ENCODE measurements at regions not wholly inside any gene's neighbourhood (a gene's known extent, or its start where the extent isn't known, plus 50 kb on each side); places are given as distances from the start of the nearest gene placed in this dataset.
"Not testable (repeated sequence)": the region's sequence is repeated elsewhere in the genome, so short reads cannot be mapped to it uniquely, and the experiment has no call there.

- intact Hi-C loops (cut with DNase I); ATAC-seq; DNase-seq (ENCODE audit: low spot score): not testable (repeated sequence)
Measured at GRCh38 chr2:203626247-203626646, 80.2 kb upstream of the CD28 start.

GRCh38 chr2:203626952-203627681 lies 79.3 kb upstream of the CD28 start:
- intact Hi-C loops (cut with DNase I), result no loop called here
- ATAC-seq, result peak; percentile 91

DNA sequence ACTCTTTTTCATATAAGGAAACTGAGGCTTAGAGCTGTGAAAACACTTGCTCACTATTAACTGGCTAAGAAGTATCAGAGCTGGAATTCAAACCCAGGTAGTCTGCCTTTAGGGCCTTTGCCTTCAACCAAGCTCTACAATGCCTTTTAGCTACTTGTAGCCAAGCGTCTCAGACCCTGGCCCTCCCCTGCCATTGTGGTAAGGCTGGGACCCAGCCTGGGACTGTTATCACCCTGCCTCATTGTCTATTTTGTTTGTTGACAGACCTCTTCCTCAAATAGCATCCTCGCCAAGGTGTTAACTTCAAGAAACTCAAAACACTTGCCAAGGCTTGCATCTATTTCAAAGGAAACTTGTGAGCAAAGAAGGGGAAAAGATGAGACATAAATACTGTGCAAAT lies 76.7 kb upstream of the CD28 start:
- DNase-seq (ENCODE audit: low spot score) (no peak), ATAC-seq (no peak)
- intact Hi-C loops (cut with DNase I), result no loop called here

More at GRCh38 chr2:203626952-203627681, 79.3 kb upstream of the CD28 start:
- DNase-seq (ENCODE audit: low spot score), result no peak

GRCh38 chr2:203631068-203631757 lies 75.2 kb upstream of the CD28 start:
- ATAC-seq (no peak), DNase-seq (ENCODE audit: low spot score) (no peak)
- intact Hi-C loops (cut with DNase I), result no loop called here

DNA sequence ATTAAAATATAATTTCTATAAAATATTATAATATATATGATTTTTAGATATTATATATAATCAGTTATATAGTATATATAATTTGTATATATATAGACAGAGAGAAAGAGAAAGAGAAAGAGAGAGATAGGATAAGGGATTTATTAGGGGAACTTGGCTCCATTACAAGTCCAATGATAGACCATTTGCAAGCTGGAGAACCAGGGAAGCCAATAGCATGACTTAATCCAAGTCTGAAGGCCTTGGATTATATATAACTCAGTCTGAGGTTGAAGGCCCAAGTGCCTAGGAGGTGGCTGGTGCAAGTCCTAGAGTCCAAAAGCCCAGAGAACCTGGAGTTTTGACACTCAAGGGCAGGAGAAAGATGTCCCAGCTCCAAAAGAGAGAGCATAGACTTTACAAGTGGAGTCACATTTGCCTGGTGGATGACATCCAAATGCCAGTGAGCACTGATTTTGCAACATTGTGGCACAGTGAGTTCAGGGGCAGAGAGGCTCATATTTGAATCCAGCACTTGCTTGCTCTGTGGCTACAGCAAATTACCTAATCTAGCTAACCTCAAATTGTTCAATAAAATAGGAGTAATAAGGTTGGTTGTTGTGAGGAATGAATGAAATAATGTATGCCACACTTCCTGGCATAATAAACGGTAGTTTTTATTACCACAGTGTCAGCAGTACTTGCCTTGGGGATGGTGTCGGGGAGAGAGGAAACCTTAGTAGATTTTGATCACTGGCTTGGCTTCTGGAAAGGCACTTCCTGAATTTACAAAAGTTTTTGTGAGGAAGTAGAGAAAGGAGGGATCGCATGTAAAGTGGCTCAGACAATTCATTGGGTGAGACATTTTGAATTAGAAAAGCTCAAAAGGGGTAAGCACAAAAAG lies 69.6 kb upstream of the CD28 start:
- DNase-seq (ENCODE audit: low spot score) (no peak), ATAC-seq (peak; percentile 67)
- intact Hi-C loops (cut with DNase I), result no loop called here

GRCh38 chr2:203637471-203638167 lies 68.8 kb upstream of the CD28 start:
- intact Hi-C loops (cut with DNase I), result no loop called here
- ATAC-seq (peak; percentile 15), DNase-seq (ENCODE audit: low spot score) (no peak)

DNA sequence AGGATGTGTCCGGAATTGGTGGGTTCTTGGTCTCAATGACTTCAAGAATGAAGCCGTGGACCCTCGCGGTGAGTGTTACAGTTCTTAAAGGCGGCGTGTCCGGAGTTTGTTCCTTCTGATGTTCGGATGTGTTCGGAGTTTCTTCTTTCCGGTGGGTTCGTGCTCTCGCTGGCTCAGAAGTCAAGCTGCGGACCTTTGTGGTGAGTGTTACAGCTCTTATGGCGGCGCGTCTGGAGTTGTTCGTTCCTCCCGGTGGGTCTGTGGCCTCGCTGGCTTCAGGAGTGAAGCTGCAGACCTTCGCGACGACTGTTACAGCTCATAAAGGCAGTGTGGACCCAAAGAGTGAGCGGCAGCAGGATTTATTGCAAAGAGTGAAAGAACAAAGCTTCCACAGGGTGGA lies 64.6 kb upstream of the CD28 start:
- DNase-seq (ENCODE audit: low spot score); intact Hi-C loops (cut with DNase I); ATAC-seq: not testable (repeated sequence)

DNA sequence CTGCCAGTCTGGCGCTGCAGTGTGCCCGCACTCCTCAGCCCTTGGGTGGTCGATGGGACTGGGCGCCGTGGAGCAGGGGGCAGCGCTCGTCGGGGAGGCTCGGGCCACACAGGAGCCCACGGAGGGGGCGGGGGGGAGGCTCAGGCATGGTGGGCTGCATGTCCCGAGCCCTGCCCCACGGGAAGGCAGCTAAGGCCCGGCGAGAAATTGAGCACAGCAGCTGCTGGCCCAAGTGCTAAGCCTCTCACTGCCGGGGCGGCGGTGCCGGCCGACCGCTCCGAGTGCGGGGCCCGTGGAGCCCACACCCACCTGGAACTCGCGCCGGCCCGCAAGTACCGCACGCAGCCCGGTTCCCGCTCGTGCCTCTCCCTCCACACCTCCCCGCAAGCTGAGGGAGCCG lies 63.6 kb upstream of the CD28 start:
- ATAC-seq; DNase-seq (ENCODE audit: low spot score); intact Hi-C loops (cut with DNase I): not testable (repeated sequence)

DNA sequence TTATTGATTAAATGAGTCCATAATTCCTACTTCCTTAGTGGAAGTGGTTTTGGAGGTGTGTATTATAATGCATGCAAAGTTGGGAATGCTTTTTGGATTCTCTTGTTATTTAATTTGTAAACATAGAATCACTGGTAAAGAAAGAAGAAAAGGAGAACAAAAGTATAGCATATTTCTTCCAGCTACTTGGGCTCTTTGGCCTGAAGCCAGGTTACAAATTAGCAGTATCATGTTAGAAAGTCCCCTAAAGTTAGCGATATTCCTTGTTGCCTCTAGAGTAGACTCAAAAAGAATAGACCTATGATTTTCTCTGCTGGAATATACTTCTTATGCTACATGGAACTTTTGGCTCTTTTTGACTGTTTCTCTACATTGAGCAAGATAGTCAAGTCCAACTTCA lies 60.6 kb upstream of the CD28 start:
- intact Hi-C loops (cut with DNase I), result no loop called here
- no peak for ATAC-seq
- DNase-seq (ENCODE audit: low spot score), result no peak

DNA sequence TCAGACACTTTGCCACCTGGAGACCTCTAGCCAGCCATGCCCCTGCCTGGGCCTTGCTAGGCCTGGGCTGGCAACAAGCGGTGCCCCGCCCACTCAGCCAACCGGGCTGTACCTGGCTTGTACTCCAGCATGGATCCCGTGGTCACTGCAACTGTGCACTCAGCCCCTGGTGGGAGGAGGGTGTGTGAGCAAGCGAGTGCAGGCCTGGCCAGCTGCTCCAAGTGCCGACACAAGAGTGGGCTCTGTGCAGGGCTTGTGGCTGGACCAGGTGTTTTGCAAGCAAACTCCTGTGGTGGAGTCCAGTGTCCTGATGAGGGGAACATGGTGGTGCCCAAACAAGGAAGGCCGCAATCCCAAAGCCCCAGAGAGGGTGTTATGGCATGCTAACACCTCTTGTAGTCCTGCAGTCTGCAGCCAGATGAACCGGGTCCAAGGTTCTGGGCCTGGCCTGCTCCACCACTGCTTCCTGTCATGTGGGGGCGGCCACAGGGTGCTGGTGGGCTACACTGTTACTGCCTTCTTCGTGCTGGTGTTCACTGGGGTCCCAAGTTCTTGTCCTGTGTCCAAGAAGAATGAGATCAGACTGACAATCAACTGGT lies 60.1 kb upstream of the CD28 start:
- DNase-seq (ENCODE audit: low spot score), result no peak
- intact Hi-C loops (cut with DNase I), result no loop called here
- no peak for ATAC-seq

GRCh38 chr2:203646961-203647360 lies 59.5 kb upstream of the CD28 start:
- intact Hi-C loops (cut with DNase I), result no loop called here
- DNase-seq (ENCODE audit: low spot score) (no peak), ATAC-seq (no peak)

DNA sequence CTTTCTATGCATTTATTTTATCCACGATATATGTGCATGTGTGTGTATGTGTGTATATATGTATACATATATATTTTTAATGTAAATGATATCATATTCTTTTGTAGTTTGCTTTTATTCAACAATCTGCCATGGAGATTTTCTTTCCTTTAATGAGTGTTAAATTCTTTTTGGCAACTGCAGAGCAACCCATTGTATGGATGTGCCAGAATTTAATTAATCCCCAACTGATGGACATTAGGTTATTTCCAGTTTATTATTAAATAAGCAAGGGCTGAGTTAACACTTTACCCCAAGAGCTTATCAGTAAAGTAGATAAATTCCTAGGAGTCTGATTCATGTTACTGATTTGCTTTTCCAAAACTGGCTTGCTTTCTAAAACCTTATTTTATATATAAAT lies 58.9 kb upstream of the CD28 start:
- intact Hi-C loops (cut with DNase I), result no loop called here
- DNase-seq (ENCODE audit: low spot score) (no peak), ATAC-seq (no peak)

DNA sequence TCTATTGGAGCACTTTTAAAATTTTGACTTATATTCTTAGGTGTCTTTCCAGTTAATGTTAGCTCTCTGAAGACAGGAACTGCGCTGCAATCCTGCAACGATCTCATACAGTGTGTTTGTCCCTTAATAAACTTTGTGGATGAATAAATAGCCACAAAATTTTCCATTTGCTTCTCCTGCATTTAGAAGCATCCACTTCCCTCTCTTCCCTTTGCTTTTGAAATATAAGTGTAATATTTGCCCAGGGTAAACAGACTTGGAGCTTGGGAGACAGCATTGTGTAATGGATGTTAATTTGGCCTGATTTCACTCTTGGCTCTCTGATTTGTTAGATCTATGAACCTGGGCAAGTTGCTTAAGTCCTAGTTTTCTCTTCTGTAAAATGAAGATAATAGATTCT lies 58.2 kb upstream of the CD28 start:
- ATAC-seq (peak; percentile 28), DNase-seq (ENCODE audit: low spot score) (no peak)
- intact Hi-C loops (cut with DNase I), result no loop called here

DNA sequence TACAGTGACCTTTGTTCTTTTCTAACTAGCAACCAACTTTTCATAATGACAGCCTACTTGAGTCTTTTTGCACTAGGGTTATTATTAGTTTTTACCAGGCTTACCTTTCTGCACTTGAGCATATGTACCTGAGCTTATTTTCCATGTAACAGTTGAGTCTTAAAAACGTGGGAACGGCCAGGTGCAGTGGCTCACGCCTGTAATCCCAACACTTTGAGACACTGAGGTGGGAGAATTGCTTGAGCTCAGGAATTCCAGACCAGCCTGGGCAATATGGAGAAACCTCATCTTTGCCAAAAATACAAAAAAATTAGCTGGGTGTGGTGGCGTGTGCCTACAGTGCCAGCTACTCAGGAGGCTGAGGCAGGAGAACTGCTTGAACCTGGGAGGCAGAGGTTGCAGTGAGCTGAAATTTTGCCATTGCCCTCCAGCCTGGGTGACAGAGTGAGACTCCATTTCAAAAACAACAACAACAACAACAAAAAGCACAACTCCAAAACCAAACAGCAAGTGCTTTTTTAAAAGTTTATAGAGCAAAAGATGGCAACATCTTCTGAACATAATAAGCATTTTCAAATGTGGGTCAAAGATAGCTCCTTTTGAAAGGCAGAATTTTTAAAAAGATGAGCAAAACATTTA lies 57.1 kb upstream of the CD28 start:
- no peak for DNase-seq (ENCODE audit: low spot score)
- intact Hi-C loops (cut with DNase I), result no loop called here
- ATAC-seq, result no peak

- intact Hi-C loops (cut with DNase I), result no loop called here
- DNase-seq (ENCODE audit: low spot score) (no peak), ATAC-seq (peak; percentile 68)
Measured at GRCh38 chr2:203650860-203651613, 55.4 kb upstream of the CD28 start.

DNA sequence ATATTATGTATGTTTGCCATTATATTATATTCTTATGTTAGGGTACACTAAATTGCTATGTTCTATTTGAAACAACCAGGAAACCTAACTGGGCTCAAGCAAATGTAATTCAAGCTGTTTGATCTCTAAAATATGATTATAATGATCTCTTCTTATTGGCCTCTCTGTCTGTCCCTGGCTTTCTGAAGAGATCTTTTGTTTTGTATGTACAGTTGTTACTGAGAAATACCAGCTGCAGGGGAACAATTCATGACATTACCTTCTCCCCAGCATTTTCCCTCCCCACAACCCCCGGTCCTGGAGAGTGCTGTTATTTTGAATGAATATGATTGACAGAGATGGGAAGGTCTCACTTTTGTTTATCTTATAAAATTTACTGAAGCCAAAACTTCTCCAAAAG lies 54.8 kb upstream of the CD28 start:
- ATAC-seq, result no peak
- DNase-seq (ENCODE audit: low spot score), result no peak
- intact Hi-C loops (cut with DNase I), result no loop called here

GRCh38 chr2:203654826-203655225 lies 51.6 kb upstream of the CD28 start:
- no peak for ATAC-seq

More at GRCh38 chr2:203654826-203655225, 51.6 kb upstream of the CD28 start:
- no peak for DNase-seq (ENCODE audit: low spot score)
- intact Hi-C loops (cut with DNase I), result no loop called here
